Activated CD8-positive, alpha-beta memory T cell treated with anti-CD3 and anti-CD28 coated beads, Interleukin-2, amount 50 U/mL, for 24 hours (primary cell): ENCODE measurements at regions not wholly inside any gene's neighbourhood (a gene's known extent, or its start where the extent isn't known, plus 50 kb on each side); places are given as distances from the start of the nearest gene placed in this dataset.
"Not testable (repeated sequence)": the region's sequence is repeated elsewhere in the genome, so short reads cannot be mapped to it uniquely, and the experiment has no call there.

ENCODE experiments used
- DNase-seq: peaks from one replicate; pipeline ENCODE4 v3.0.0-alpha.2; 2020; ENCODE audit errors: extremely low read depth

GRCh38 chr12:91680864-91681263 is 464.8 kb downstream of the BTG1 start:
- DNase-seq = no peak

GRCh38 chr12:91677556-91677955 is 468.1 kb downstream of the BTG1 start:
- DNase-seq = no peak

GRCh38 chr12:91675401-91675800 is 470.2 kb downstream of the BTG1 start:
- no peak for DNase-seq

GRCh38 chr12:91672130-91672529 is 473.5 kb downstream of the BTG1 start:
- DNase-seq = no peak

- no peak for DNase-seq
Measured at GRCh38 chr12:91667694-91668093, 478.0 kb downstream of the BTG1 start.

GRCh38 chr12:91663744-91664143 is 481.1 kb upstream of the DCN start:
- no peak for DNase-seq

- no peak for DNase-seq
Measured at GRCh38 chr12:91663310-91663709, 480.7 kb upstream of the DCN start.

GRCh38 chr12:91662021-91662420 is 479.4 kb upstream of the DCN start:
- DNase-seq = no peak

GRCh38 chr12:91657032-91657431 is 474.4 kb upstream of the DCN start:
- no peak for DNase-seq

GRCh38 chr12:91655966-91656365 is 473.3 kb upstream of the DCN start:
- DNase-seq = no peak

GRCh38 chr12:91654087-91654486 is 471.5 kb upstream of the DCN start:
- no peak for DNase-seq

GRCh38 chr12:91651728-91652127 is 469.1 kb upstream of the DCN start:
- no peak for DNase-seq

GRCh38 chr12:91643763-91644162 is 461.1 kb upstream of the DCN start:
- no peak for DNase-seq

- DNase-seq = no peak
Measured at GRCh38 chr12:91640021-91640420, 457.4 kb upstream of the DCN start.

GRCh38 chr12:91639327-91639726 is 456.7 kb upstream of the DCN start:
- DNase-seq = no peak

GRCh38 chr12:91637789-91638624 is 455.4 kb upstream of the DCN start:
- no peak for DNase-seq

- DNase-seq = no peak
Measured at GRCh38 chr12:91636721-91637120, 454.1 kb upstream of the DCN start.

GRCh38 chr12:91634386-91634713 is 451.7 kb upstream of the DCN start:
- DNase-seq = not testable (repeated sequence)

GRCh38 chr12:91633734-91634357 is 451.2 kb upstream of the DCN start:
- no peak for DNase-seq

GRCh38 chr12:91633206-91633605 is 450.6 kb upstream of the DCN start:
- no peak for DNase-seq

GRCh38 chr12:91632042-91632786 is 449.6 kb upstream of the DCN start:
- no peak for DNase-seq

GRCh38 chr12:91630596-91631293 is 448.1 kb upstream of the DCN start:
- no peak for DNase-seq
